WTC11 (cell line): ENCODE measurements at regions not wholly inside any gene's neighbourhood (a gene's known extent, or its start where the extent isn't known, plus 50 kb on each side); places are given as distances from the start of the nearest gene placed in this dataset.

ENCODE experiments used
- CTCF ChIP-seq: fragments of 200-600 bp; IDR thresholded peaks from 2 replicates; pipeline ENCODE4 v1.8.0; 2022; ENCODE audit warnings: antibody characterized with exemption
- E2F1 ChIP-seq: sonication (generic); formaldehyde crosslinking; IDR thresholded peaks from 2 replicates; pipeline ENCODE4 v1.8.0; 2022; ENCODE audit warnings: mild to moderate bottlenecking, missing genetic modification reagents
- TEAD4 ChIP-seq: sonication (generic); formaldehyde crosslinking; IDR thresholded peaks from 2 replicates; pipeline ENCODE4 v1.8.0; 2022; ENCODE audit warnings: mild to moderate bottlenecking, missing genetic modification reagents

GRCh38 chr2:239871481-239872435, 153.4 kb downstream of the NDUFA10 start:
- TF ChIP-seq E2F1 (no peak), TEAD4 (CRISPR knock-in tag) (no peak), CTCF (no peak)
